Mesenchymal stem cell (in vitro differentiated cells and primary cell): ENCODE measurements at regions not wholly inside any gene's neighbourhood (a gene's known extent, or its start where the extent isn't known, plus 50 kb on each side); places are given as distances from the start of the nearest gene placed in this dataset.
A peak's percentile ranks its signal among the peaks of the same experiment; 100 is the strongest.

ENCODE experiments used
- DNase-seq: peaks from one replicate; pipeline ENCODE4 v3.0.0-alpha.2; 2013
- H2AFZ ChIP-seq: one replicate; pipeline ENCODE4 v1.6.1; 2013; ENCODE audit warnings: low read depth, mild to moderate bottlenecking, control low read depth, inconsistent platforms, low read length, moderate library complexity
- H2AK5ac ChIP-seq: 2 replicates; pipeline ENCODE4 v1.6.1; 2013; ENCODE audit warnings: low read length, moderate library complexity, mild to moderate bottlenecking, inconsistent platforms; ENCODE audit not compliant: severe bottlenecking
- H2BK120ac ChIP-seq: one replicate; pipeline ENCODE4 v1.6.1; 2013; ENCODE audit warnings: low read depth, mild to moderate bottlenecking, inconsistent platforms, low read length, moderate library complexity
- H2BK12ac ChIP-seq, 2 experiments: one replicate each; pipeline ENCODE4 v1.6.1; 2013; ENCODE audit warnings: inconsistent platforms in 2 of 2, low read length in 2 of 2, mild to moderate bottlenecking in 2 of 2, moderate library complexity in 2 of 2, control low read depth in 1 of 2
- H2BK15ac ChIP-seq: one replicate; pipeline ENCODE4 v1.6.1; 2013; ENCODE audit warnings: mild to moderate bottlenecking, low read depth, inconsistent platforms; ENCODE audit not compliant: poor library complexity, severe bottlenecking
- H2BK5ac ChIP-seq: 2 replicates; pipeline ENCODE4 v1.6.1; 2013; ENCODE audit warnings: low read depth, mild to moderate bottlenecking, low read length, control low read depth, inconsistent platforms; ENCODE audit not compliant: poor library complexity, severe bottlenecking
- H3K14ac ChIP-seq, 2 experiments: one replicate each; pipeline ENCODE4 v1.6.1; 2013; ENCODE audit warnings: inconsistent platforms in 2 of 2, low read length in 2 of 2, control low read depth in 1 of 2, mild to moderate bottlenecking in 1 of 2, moderate library complexity in 1 of 2
- H3K18ac ChIP-seq, 2 experiments: one replicate each; pipeline ENCODE4 v1.6.1; 2013; ENCODE audit warnings: inconsistent platforms in 2 of 2, low read length in 2 of 2, control low read depth in 1 of 2, low read depth in 1 of 2, mild to moderate bottlenecking in 1 of 2
- H3K23ac ChIP-seq, 2 experiments: one replicate each; pipeline ENCODE4 v1.6.1; 2013; ENCODE audit warnings: inconsistent platforms in 2 of 2, low read length in 2 of 2, mild to moderate bottlenecking in 2 of 2, moderate library complexity in 2 of 2, control low read depth in 1 of 2
- H3K27ac ChIP-seq: 2 replicates; pipeline ENCODE4 v1.5.1; 2013; ENCODE audit warnings: mild to moderate bottlenecking, moderate library complexity, low read length, control low read depth, inconsistent platforms; ENCODE audit not compliant: poor library complexity, severe bottlenecking
- H3K27me3 ChIP-seq, 2 experiments: 2 replicates each; pipeline versions ENCODE4 v1.6.1 to v1.7.0; 2013; ENCODE audit warnings: low read length in 2 of 2, mild to moderate bottlenecking in 2 of 2, moderate library complexity in 2 of 2, control low read depth in 1 of 2, inconsistent platforms in 1 of 2; ENCODE audit not compliant: control insufficient read depth in 1 of 2, insufficient read depth in 1 of 2
- H3K36me3 ChIP-seq, 2 experiments: 2 replicates each; pipeline versions ENCODE4 v1.6.1 to v1.7.0; 2013; ENCODE audit warnings: low read length in 2 of 2, control low read depth in 1 of 2, inconsistent platforms in 1 of 2, low read depth in 1 of 2, mild to moderate bottlenecking in 1 of 2; ENCODE audit not compliant: insufficient read depth in 2 of 2, control insufficient read depth in 1 of 2
- H3K4ac ChIP-seq, 2 experiments: one replicate each; pipeline ENCODE4 v1.6.1; 2013; ENCODE audit warnings: inconsistent platforms in 2 of 2, low read length in 2 of 2, mild to moderate bottlenecking in 2 of 2, moderate library complexity in 2 of 2, control low read depth in 1 of 2, low read depth in 1 of 2
- H3K4me1 ChIP-seq: 2 replicates; pipeline ENCODE4 v1.6.1; 2013; ENCODE audit warnings: low read depth, low read length, control low read depth; ENCODE audit not compliant: control insufficient read depth, insufficient read depth
- H3K4me2 ChIP-seq: 2 replicates; pipeline ENCODE4 v1.6.1; 2013; ENCODE audit warnings: low read length, mild to moderate bottlenecking, inconsistent platforms; ENCODE audit not compliant: poor library complexity, severe bottlenecking
- H3K4me3 ChIP-seq, 2 experiments: 2 replicates each; pipeline versions ENCODE4 v1.5.1 to v1.7.0; 2013; ENCODE audit warnings: low read length in 2 of 2, mild to moderate bottlenecking in 2 of 2, control low read depth in 1 of 2, low read depth in 1 of 2; ENCODE audit not compliant: insufficient read depth in 1 of 2
- H3K79me1 ChIP-seq: replicated peaks from 2 replicates; pipeline ENCODE4 v1.6.1; 2013; ENCODE audit warnings: mild to moderate bottlenecking, control low read depth, low read length, inconsistent platforms; ENCODE audit not compliant: poor library complexity, severe bottlenecking
- H3K9ac ChIP-seq: 2 replicates; pipeline ENCODE4 v1.7.0; 2013; ENCODE audit warnings: mild to moderate bottlenecking, low read length, moderate library complexity
- H3K9me3 ChIP-seq: 2 replicates; pipeline ENCODE4 v1.7.0; 2013; ENCODE audit warnings: mild to moderate bottlenecking, low read length; ENCODE audit not compliant: control insufficient read depth
- H4K8ac ChIP-seq: one replicate; pipeline ENCODE4 v1.6.1; 2013; ENCODE audit warnings: inconsistent platforms, mild to moderate bottlenecking, low read length, moderate library complexity
- H4K91ac ChIP-seq: one replicate; pipeline ENCODE4 v1.6.1; 2013; ENCODE audit warnings: mild to moderate bottlenecking, low read length, inconsistent platforms
- WGBS: methylation state at CpG from one replicate; pipeline ENCODE4 v1.1.7; 2013; ENCODE audit warnings: mixed read lengths; 5-methylcytosine and 5-hydroxymethylcytosine counted together

- no peak overlapping the region for H3K23ac ChIP-seq
- H3K14ac ChIP-seq, result no peak overlapping the region
- no peak overlapping the region for H2AK5ac ChIP-seq
- H2BK12ac ChIP-seq, result no peak overlapping the region
- no peak overlapping the region for H2BK5ac ChIP-seq
- H3K36me3 ChIP-seq, result no peaks in the 10 kb centered on the region
- H4K8ac ChIP-seq, result no peak overlapping the region
- H2BK120ac ChIP-seq, result no peak overlapping the region
- H3K4ac ChIP-seq, result no peak overlapping the region
- H3K4me2 ChIP-seq, result no peak overlapping the region
- H3K27ac ChIP-seq, result no peak overlapping the region
- 61% methylated on average over 4 of the region's 4 CpGs for WGBS
- peak overlapping the region; percentile 56 for H3K9ac ChIP-seq
- no peak overlapping the region for H4K91ac ChIP-seq
- H3K27me3 ChIP-seq, result no peaks in the 10 kb centered on the region
- no peak overlapping the region for H2AFZ ChIP-seq
- H2BK15ac ChIP-seq, result no peak overlapping the region
- H3K79me1 ChIP-seq, result no peaks in the 10 kb centered on the region
- no peak for DNase-seq
- H3K18ac ChIP-seq, result no peak overlapping the region
- no peaks in the 10 kb centered on the region for H3K9me3 ChIP-seq
- no peaks in the 10 kb centered on the region for H3K4me1 ChIP-seq
- no peak overlapping the region for H3K4me3 ChIP-seq
Measured at GRCh38 chr4:11074581-11075241, 354.0 kb downstream of the HS3ST1 start.

- WGBS, result 95% methylated on average over 6 of the region's 6 CpGs
- Histone ChIP-seq H3K9me3 (no peaks in the 10 kb centered on the region), H3K27me3 (no peaks in the 10 kb centered on the region), H2BK15ac (no peak overlapping the region), H2AK5ac (no peak overlapping the region), H2BK12ac (no peak overlapping the region), H3K18ac (no peak overlapping the region), H3K4ac (no peak overlapping the region), H4K8ac (no peak overlapping the region), H3K23ac (no peak overlapping the region), H3K79me1 (no peaks in the 10 kb centered on the region), H3K27ac (no peak overlapping the region), H2BK120ac (no peak overlapping the region), H4K91ac (no peak overlapping the region), H3K4me3 (no peak overlapping the region), H2BK5ac (no peak overlapping the region), H3K14ac (no peak overlapping the region), H3K4me1 (no peaks in the 10 kb centered on the region), H3K4me2 (no peak overlapping the region), H3K36me3 (no peaks in the 10 kb centered on the region), H2AFZ (no peak overlapping the region), H3K9ac (peak overlapping the region; percentile 56)
- no peak for DNase-seq
Measured at GRCh38 chr4:11073621-11074051, 355.1 kb downstream of the HS3ST1 start.

DNA sequence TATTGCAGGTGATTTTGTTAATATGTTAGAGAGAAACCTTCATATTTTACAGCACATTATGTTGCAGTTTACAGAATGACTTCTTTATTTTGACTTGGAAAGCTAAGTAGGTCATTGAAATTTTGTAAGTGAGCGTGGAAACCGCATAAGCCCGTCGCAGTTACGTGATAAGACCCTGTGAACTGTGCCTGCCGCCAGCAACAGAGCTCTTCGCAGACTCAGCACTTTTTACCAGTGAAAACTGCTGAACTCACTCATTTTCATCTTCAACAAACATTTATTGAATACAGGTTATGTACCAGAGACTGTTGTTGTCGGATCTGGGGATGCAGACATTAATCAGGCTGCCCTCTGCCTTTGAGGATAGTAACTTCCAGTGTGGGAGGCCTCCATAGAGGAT is 355.7 kb downstream of the HS3ST1 start:
- Histone ChIP-seq H3K4me2 (no peak overlapping the region), H3K4ac (no peak overlapping the region), H3K27ac (no peak overlapping the region), H3K18ac (no peak overlapping the region), H3K23ac (no peak overlapping the region), H2BK5ac (no peak overlapping the region), H2BK120ac (no peak overlapping the region), H2BK15ac (no peak overlapping the region), H3K4me1 (no peaks in the 10 kb centered on the region), H2AFZ (no peak overlapping the region), H2BK12ac (no peak overlapping the region), H4K91ac (no peak overlapping the region), H4K8ac (no peak overlapping the region), H3K36me3 (no peaks in the 10 kb centered on the region), H3K9me3 (no peaks in the 10 kb centered on the region), H3K9ac (no peak overlapping the region), H2AK5ac (no peak overlapping the region), H3K14ac (no peak overlapping the region), H3K79me1 (no peaks in the 10 kb centered on the region), H3K27me3 (no peaks in the 10 kb centered on the region), H3K4me3 (peak overlapping the region in 1 of 2 experiments; percentile 14)
- WGBS, result 89% methylated on average over 7 of the region's 8 CpGs
- DNase-seq, result no peak

DNA sequence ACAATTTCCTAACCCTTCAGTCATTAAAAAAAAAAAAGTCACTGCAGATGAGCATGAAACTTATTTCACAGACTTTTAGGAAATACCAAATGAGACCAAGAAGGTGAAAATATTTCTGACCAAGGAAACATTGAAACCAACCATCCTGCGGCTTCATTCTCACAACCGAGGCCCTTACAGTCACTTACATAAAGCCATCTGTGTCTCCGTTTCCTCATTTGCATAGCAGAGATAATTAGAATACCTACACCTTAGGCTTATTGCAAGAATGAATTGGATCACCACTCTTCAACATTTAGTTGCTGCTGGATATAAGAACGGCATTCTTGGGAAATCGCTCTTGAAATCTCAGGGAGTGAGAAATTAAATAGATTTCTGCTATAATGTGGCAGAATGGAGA is 356.2 kb downstream of the HS3ST1 start:
- no peak overlapping the region for H3K18ac ChIP-seq
- no peak overlapping the region for H4K91ac ChIP-seq
- no peak overlapping the region for H2AK5ac ChIP-seq
- H3K14ac ChIP-seq, result no peak overlapping the region
- H3K23ac ChIP-seq, result no peak overlapping the region
- no peak overlapping the region for H2BK15ac ChIP-seq
- no peak overlapping the region for H3K4me2 ChIP-seq
- 92% methylated on average over 5 of the region's 5 CpGs for WGBS
- H3K4me1 ChIP-seq, result no peaks in the 10 kb centered on the region
- no peak overlapping the region for H4K8ac ChIP-seq
- no peak for DNase-seq
- H3K27me3 ChIP-seq, result no peaks in the 10 kb centered on the region
- no peak overlapping the region for H2AFZ ChIP-seq
- no peak overlapping the region for H3K27ac ChIP-seq
- no peak overlapping the region for H2BK12ac ChIP-seq
- H3K9me3 ChIP-seq, result no peaks in the 10 kb centered on the region
- no peak overlapping the region for H3K4me3 ChIP-seq
- H3K9ac ChIP-seq, result no peak overlapping the region
- no peaks in the 10 kb centered on the region for H3K79me1 ChIP-seq
- no peaks in the 10 kb centered on the region for H3K36me3 ChIP-seq
- H2BK120ac ChIP-seq, result no peak overlapping the region
- H2BK5ac ChIP-seq, result no peak overlapping the region
- no peak overlapping the region for H3K4ac ChIP-seq
